ENCODE measurements at regions not wholly inside any gene's neighbourhood (a gene's known extent, or its start where the extent isn't known, plus 50 kb on each side); places are given as distances from the start of the nearest gene placed in this dataset.
A peak's percentile ranks its signal among the peaks of the same experiment; 100 is the strongest.
"Not testable (repeated sequence)": the region's sequence is repeated elsewhere in the genome, so short reads cannot be mapped to it uniquely, and the experiment has no call there.

GRCh38 chr12:102299731-102300130 is 102.1 kb upstream of the PMCH start:
- no peak for DNase-seq (ENCODE audit: low read depth)

DNA sequence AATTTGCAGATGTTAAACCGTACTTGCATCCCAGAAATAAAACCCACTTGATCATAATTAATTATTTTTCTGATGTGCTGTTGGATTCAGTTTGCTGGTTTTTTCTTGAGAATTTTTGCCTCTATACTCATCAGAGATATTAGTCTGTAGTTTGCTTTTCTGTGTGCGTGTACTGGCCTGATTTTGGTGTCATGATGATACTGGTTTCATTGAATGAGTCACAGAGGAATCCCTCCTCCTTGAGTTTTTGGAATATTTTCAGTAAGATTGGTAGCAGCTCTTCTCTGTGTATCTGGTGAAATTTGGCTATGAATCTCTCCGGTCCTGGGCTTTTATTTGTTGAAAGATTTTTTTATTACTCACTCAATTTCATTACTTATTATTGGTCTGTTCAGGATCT is 100.4 kb upstream of the PMCH start:
- peak; percentile 14 for DNase-seq (ENCODE audit: low read depth)

DNA sequence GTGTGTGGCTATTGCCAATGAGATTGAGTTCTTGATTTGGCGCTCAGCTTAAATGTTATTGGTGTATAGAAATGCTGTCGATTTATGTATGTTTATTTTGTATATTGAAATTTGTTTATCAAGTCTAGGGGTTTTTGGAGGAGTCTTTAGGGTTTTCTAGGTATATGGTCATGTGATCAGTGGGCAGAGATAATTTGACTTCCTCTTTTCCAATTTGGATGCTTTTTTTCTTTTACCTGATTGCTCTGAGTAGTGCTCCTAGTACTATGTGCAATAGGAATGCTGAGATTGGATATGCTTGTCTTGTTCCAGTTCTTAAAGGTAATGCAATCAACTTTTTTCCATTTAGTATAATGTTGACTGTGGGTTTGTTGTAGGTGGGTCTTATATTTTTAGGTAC is 99.8 kb upstream of the PMCH start:
- no peak for DNase-seq (ENCODE audit: low read depth)

DNA sequence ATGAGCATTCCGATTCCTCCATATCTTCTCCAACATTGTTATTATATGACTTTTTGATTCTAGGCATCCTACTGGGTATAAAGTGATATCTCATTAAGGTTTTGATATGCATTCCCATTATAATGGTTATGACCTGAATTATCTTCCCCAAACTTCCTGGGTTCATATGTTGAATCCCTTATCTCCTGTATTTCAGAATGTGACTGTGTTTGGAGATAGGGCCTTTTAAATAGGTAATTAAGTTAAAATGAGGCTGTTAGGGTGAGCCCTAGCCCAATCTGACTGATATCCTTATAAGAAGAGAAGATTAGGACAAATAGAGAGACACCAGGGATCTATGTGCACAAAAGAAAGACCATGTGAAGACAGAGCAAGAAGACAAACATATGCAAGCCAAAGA is 96.9 kb upstream of the PMCH start:
- no peak for DNase-seq (ENCODE audit: low read depth)

DNA sequence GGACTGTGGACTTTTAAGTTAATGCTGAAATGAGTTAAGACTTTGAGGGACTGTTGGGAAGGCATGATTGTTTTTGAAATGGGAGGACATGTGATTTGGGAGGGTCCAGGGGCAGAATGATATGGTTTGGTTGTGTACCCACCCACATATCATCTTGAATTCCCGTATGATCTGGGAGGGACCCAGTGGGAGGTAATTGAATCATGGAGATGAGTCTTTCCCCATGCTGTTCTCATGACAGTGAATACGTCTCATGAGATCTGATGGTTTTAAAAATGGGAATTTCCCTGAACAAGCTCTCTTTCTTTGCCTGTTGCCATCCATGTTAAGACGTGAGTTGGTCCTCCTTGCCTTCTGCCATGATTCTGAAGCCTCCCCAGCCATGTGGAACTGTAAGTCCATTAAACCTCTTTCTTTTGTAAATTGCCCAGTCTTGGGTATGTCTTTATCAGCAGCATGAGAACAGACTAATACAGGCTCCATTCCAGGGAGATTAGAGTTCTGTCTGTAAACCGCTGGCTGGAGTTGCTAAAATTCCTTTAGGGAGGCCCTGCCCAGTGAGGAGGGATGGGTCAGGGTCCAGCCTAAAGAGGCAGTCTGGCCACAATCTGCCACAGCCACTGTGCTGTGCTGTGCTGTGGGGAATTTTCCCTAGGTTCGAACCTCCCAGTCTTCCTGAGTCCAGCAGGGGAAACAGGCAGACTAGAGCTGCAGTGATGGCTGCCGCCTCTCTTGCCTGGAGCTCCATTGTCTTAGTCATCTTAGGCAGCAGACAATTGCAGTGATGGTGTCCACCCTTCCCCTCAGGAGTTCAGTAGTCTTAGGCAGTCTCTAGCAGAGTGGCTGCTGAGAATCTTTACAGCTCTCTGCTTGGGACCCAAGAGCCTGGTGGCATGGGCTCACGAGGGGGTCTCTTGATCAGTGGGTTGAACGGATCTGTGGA is 94.1 kb upstream of the PMCH start:
- not testable (repeated sequence) for DNase-seq (ENCODE audit: low read depth)

- DNase-seq (ENCODE audit: low read depth) = not testable (repeated sequence)
Measured at GRCh38 chr12:102289702-102290101, 92.1 kb upstream of the PMCH start.

DNA sequence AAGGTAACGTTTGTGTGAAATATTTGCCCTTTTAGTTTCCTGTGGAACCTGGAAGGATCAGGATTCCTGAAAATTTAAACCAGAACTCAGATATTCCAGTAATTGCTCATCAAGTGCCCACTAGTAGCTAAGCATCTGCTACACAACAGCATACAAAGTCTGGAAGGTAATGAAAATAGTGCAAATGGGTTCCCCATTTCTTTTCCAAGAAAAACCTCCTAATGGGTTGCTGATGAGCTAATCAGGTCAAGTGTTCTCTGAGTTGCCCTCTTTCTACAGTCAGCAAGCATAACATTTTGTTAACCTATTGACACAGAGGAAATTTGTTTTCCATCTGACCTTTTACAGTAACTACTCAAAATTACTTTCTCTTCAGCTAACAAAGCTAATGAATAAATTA is 83.6 kb upstream of the PMCH start:
- DNase-seq (ENCODE audit: low read depth) = no peak

DNA sequence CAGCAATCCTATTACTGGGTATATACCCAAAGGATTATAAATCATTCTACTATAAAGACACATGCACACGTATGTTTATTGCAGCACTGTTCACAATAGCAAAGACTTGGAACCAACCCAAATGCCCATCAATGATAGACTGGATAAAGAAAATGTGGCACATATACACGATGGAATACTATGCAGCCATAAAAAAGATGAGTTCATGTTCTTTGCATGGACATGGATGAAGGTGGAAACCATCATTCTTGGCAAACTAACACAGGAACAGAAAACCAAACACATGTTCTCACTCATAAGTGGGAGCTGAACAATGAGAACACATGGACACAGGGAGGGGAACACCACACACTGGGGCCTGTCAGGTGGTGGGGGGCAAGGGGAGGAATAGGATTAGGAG is 58.1 kb upstream of the PMCH start:
- not testable (repeated sequence) for DNase-seq (ENCODE audit: low read depth)

- DNase-seq (ENCODE audit: low read depth) = not testable (repeated sequence)
Measured at GRCh38 chr12:102251005-102251404, 53.4 kb upstream of the PMCH start.

DNA sequence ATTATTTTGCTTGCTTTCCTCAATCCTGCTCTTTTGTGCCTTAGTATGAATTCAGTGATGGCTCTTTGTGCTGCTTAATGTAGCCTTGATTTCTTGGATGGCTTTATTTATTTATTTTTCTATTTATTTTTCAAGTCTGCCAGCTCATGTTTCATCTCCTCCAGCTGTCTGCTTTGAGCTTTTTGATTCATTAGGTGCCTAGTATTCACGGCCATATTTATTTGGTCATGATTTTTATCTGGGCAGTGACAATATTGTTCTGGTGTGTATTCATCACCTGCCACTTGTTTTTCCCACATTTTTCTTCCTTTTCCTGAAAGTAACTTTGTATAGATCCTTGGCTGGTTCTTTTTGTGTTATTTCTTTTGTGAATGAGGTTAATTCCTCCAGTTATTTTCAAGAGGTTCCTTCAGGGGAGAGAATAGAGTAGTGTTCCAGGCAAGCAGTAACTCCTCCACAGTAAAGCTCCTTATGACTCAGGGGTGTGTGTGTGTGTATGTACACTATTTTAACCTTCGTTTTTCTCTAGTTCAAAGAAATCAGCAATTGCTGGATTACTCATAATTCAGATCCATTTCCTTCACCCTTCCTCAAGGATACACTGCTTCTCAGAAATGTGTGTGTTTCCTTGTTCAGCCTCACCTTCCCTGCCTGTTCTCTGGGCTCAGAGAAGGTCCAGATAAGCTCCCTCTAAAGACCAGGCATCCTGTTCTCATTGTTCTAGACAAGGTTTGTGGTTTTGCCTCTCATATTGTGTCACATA is 51.6 kb upstream of the PMCH start:
- DNase-seq (ENCODE audit: low read depth) = peak; percentile 53

All from myocyte (in vitro differentiated cells).